ENCODE measurements at regions not wholly inside any gene's neighbourhood (a gene's known extent, or its start where the extent isn't known, plus 50 kb on each side); places are given as distances from the start of the nearest gene placed in this dataset.

- TF ChIP-seq CTCF (IDR thresholded peaks at IDR 0.05; ENCODE audit: low read depth, low read length, poor library complexity, severe bottlenecking) (no peak), EZH2phosphoT487 (IDR thresholded peaks at IDR 0.05; ENCODE audit: borderline replicate concordance, low read length) (no peak)
Observed at GRCh38 chr2:18357537-18357936, 202.9 kb downstream of the RDH14 start.
